Fibroblast of lung (primary cell): ENCODE measurements at regions not wholly inside any gene's neighbourhood (a gene's known extent, or its start where the extent isn't known, plus 50 kb on each side); places are given as distances from the start of the nearest gene placed in this dataset.

Source experiments
- CTCF ChIP-seq, 2 donors: IDR thresholded peaks in 1 of 2; conservative IDR thresholded peaks in 1 of 2; 1 replicate in 1 of 2; 2 replicates in 1 of 2; pipeline ENCODE4 v1.5.1; 2011 to 2012; ENCODE audit warnings: low read length in 2 of 2, control low read depth in 1 of 2, inconsistent platforms in 1 of 2, low read depth in 1 of 2, mild to moderate bottlenecking in 1 of 2
- EZH2 ChIP-seq: IDR thresholded peaks from 2 replicates; pipeline ENCODE4 v1.5.1; 2012; ENCODE audit warnings: low read length, control low read depth, mild to moderate bottlenecking; ENCODE audit errors: missing control alignments

- TF ChIP-seq CTCF (conservative IDR thresholded peaks at IDR 0.05 in 1 of 2, IDR thresholded peaks at IDR 0.05 in 1 of 2; ENCODE audit: low read depth in 1 of 2, low read length in 2 of 2): no peak
- TF ChIP-seq EZH2: no peak
Measured at GRCh38 chr20:48270885-48271284, 485.6 kb upstream of the SULF2 start.
